Body of pancreas (tissue), 4 donors: ENCODE measurements at regions not wholly inside any gene's neighbourhood (a gene's known extent, or its start where the extent isn't known, plus 50 kb on each side); places are given as distances from the start of the nearest gene placed in this dataset.

Experiments
- CTCF ChIP-seq, 7 experiments: fragments of 450-650 bp in 4 of 7; fragments of 200-600 bp in 3 of 7; sonication (generic) in 3 of 7; IDR thresholded peaks; one replicate each; pipeline ENCODE4 v1.5.1; 2016 to 2019; ENCODE audit warnings: antibody characterized with exemption in 7 of 7
- POLR2A ChIP-seq, 3 donors: fragments of 450-650 bp; IDR thresholded peaks; one replicate each; pipeline ENCODE4 v1.6.1; 2016; ENCODE audit warnings: antibody characterized with exemption in 3 of 3, mild to moderate bottlenecking in 2 of 3

GRCh38 chr1:34419663-34420136 lies 243.0 kb downstream of the C1orf94 start:
- TF ChIP-seq POLR2A (IDR thresholded peaks at IDR 0.05) (no peak), CTCF (IDR thresholded peaks at IDR 0.05) (no peak)
